ENCODE measurements at regions not wholly inside any gene's neighbourhood (a gene's known extent, or its start where the extent isn't known, plus 50 kb on each side); places are given as distances from the start of the nearest gene placed in this dataset. TPM values are rescaled to one million over a fixed set of nuclear protein-coding genes. Genes with fewer than 3 reads are reported as not detected.

DNA sequence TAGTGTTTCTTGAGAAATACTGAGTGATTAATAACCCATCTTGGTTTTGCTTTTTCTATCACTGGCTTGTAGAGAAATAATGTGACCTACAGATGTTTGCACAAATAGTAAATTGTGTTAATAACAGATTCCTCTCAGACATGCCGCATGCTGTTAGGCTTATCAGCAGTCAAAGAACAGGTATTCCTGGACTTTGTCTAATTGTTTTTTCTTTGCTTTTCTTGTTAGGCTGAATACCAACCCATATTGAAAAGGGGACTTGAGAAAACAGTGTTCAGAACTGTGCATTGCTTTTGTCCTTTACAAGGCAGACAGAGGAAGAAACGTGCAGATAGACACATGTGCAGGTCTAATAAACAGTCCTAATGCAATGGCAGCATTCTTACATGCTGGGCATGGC lies 51.0 kb upstream of the RARB start:
- Histone ChIP-seq H3K9ac (replicated peaks; ENCODE audit: extremely low read depth, insufficient read depth, low read length) (no peak overlapping the region), H3K4me2 (ENCODE audit: insufficient read depth, low read length) (no peak overlapping the region), H3K27ac (ENCODE audit: insufficient read depth, low read depth, low read length) (no peak overlapping the region), H4K20me1 (replicated peaks; ENCODE audit: control insufficient read depth, extremely low read depth, insufficient read depth, low read length) (no peaks in the 10 kb centered on the region), H3K36me3 (ENCODE audit: control insufficient read depth in 2 of 2, extremely low read depth in 1 of 2, insufficient read depth in 2 of 2, low read length in 2 of 2) (no peaks in the 10 kb centered on the region), H3K27me3 (ENCODE audit: control insufficient read depth in 2 of 2, insufficient read depth in 2 of 2, low read length in 2 of 2) (peaks cover 0 to 7% of the 10 kb centered on the region in 2 experiments), H3K4me1 (ENCODE audit: control insufficient read depth, extremely low read depth, insufficient read depth, low read length) (peaks cover 3% of the 10 kb centered on the region), H3K4me3 (replicated peaks in 1 of 3; ENCODE audit: insufficient read depth in 1 of 3, low read depth in 1 of 3, low read length in 3 of 3) (no peak overlapping the region), H3K9me3 (replicated peaks; ENCODE audit: control insufficient read depth, insufficient read depth, low read length) (no peaks in the 10 kb centered on the region), H3K79me2 (ENCODE audit: control insufficient read depth, insufficient read depth, low read length) (no peaks in the 10 kb centered on the region), H2AFZ (ENCODE audit: low read depth, low read length) (no peak overlapping the region), H3K9me1 (replicated peaks; ENCODE audit: control insufficient read depth, extremely low read depth, insufficient read depth, low read length) (no peaks in the 10 kb centered on the region)
- dilution Hi-C loops (cut with MboI; ENCODE audit: extremely low pct_ligation_motif_present, low sequenced_read_pairs) (no loop called here), intact Hi-C loops (cut with micrococcal nuclease) (no loop called here)
- CTCF ChIA-PET = no interaction called here
- DNase-seq (ENCODE audit: low read depth, low spot score) (no peak), FAIRE-seq (no peak)
- no peak for TF ChIP-seq JUN (IDR thresholded peaks at IDR 0.05; ENCODE audit: borderline replicate concordance, insufficient read depth, insufficient read length, low read depth)
- no peak for TF ChIP-seq POLR2A (IDR thresholded peaks at IDR 0.05; ENCODE audit: low read depth, low read length)
- no peak for TF ChIP-seq MYC (IDR thresholded peaks at IDR 0.05; ENCODE audit: low read depth, low read length)
- BruUV-seq (replicated peaks) = no TSS peak
- POLR2A ChIA-PET = no interaction called here

Small RNA genes lying in the stretch of these regions (small RNA-seq; reads per million reads assigned to genes)
- gene RN7SL216P (ENCODE audit: insufficient read depth, insufficient read length, low read depth, low replicate concordance) (not detected), gene RNA5SP125 (ENCODE audit: insufficient read depth, insufficient read length, low read depth, low replicate concordance) (not detected), gene RNA5SP126 (ENCODE audit: insufficient read depth, insufficient read length, low read depth, low replicate concordance) (not detected)

All from endothelial cell of umbilical vein (primary cell).